ENCODE measurements at regions not wholly inside any gene's neighbourhood (a gene's known extent, or its start where the extent isn't known, plus 50 kb on each side); places are given as distances from the start of the nearest gene placed in this dataset.
"Not testable (repeated sequence)": the region's sequence is repeated elsewhere in the genome, so short reads cannot be mapped to it uniquely, and the experiment has no call there.

DNA sequence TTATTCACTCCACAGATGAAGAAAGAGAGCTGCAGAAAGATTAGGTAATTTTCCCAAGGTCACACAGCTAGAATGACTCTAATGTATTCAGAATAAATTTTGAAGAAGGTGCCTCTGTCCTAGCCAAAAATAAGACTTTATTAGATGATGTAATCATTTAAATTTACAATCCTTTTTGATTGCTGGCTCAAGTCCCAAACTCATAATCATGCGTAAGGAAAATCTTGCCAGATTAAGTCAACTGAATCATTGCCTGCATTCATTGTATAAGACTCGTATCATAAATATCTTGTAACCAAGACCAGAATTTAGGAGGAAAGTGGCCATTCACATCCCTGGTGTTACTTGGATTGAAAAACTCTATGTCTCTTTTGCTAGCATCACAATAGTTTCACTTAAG lies 53.1 kb upstream of the STK39 start:
- FAIRE-seq: no peak

DNA sequence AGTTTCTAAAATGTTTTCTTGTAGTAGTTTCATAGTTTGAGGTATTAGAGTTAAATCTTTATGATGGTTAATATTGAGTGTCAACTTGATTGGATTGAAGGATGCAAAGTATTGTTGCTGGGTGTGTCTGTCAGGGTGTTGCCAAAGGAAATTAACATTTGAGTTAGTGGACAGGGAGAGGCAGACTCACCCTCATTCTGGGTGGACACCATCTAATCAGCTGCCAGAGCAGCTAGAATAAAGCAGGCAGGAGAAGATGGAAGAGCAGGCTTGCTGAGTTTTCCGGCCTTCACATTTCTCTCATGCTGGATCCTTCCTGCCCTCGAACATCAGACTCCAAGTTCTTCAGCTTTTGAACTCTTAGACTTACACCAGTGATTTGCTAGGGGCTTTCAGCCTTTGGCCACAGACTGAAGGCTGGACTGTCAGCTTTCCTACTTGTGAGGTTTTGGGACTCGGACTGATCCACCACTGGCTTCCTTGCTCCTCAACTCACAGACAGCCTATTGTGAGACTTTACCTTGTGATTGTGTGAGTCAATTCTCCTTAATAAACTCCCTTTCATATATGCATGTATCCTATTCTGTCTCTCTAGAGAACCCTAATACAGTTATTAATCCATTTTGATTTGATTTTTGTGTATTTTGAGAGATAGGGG lies 56.8 kb upstream of the STK39 start:
- FAIRE-seq: no peak

GRCh38 chr2:168307379-168307778 lies 60.0 kb upstream of the STK39 start:
- FAIRE-seq: no peak

- no peak for FAIRE-seq
Measured at GRCh38 chr2:168310580-168310979, 63.2 kb upstream of the STK39 start.

DNA sequence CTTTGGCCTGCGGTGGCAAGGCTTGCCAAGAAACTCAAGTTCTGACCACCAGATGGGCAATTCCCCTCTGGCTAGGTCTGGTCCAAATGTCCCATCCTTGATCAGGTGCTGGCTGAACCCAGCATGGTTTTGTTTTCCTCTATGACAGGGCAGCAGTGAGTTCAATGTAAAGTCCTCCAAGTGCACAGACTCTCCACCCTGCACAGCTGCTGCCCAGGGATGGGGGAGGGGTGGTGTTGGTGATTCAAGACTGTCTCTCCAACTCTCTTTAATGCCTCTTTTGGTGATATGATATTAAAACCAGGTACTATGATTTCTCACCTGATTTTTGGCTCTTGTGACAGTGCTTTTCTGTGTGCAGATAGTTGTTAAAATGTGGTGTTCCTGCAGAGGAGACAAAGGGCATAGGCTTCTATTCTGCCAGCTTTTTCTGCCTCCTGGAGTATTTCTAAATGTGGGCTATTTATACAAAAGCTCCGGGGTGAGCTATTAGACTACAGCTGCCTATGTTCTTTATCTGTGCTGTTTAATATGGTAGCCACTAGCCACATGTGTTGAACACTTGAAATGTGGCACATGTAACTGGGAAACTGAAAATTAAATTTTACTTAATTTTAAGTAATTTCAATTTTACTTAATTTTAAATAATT lies 64.0 kb upstream of the STK39 start:
- FAIRE-seq: no peak

GRCh38 chr2:168312036-168312822 lies 64.8 kb upstream of the STK39 start:
- no peak for FAIRE-seq

DNA sequence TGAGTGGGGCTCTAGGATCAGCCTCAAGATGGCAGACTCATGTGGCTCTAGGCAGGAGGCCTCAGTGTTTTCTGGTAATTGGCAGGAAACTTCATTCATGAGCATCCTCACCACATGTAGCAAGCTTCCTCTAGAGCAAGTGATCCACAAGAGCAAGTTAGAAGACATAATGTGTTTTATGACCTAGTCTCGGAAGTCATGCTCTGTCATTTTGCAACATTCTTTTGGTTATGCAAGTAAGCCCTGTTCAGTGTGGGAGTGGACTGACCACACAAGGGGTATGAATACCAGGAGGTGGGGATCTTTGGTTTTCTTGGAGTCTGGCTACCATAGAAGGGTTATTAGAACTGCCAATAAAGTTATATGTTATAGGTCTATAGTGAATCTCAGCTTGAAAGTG lies 66.8 kb upstream of the STK39 start:
- no peak for FAIRE-seq

- FAIRE-seq: no peak
Measured at GRCh38 chr2:168315331-168316072, 68.1 kb upstream of the STK39 start.

DNA sequence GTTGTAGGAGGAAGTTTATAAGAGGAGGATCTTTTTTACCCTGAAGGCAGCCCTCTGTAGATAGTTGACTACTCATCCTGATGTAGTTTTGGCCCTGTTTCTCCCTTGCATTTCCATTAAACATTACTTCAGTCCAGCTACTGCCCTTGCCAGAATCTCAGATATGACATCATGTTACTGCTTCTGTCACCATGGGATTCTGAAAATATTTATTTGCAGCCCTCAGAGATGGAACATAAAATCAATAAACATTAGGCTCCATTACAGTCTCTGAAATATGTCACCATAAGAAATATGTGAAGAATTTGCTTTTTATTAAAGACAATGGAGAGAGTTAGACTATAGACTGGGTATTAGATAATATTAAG lies 68.7 kb upstream of the STK39 start:
- FAIRE-seq: no peak

DNA sequence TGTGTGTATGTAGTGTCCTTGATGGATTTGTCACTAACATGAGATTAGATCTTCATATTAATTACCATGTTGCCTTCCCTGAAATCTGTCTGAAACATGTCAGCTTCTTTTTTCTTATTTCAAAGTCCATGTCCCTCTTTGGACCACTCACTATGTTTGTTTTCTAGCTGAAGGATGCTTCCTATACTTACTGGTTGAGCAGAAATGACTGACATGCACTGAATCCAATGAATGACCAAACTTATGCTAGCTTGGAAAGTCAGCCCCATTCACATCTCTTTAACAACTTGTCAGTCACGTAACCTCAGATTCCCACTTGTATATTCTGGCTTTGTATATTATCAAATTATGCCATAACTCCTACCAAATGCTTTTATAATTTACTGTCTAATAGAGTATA lies 69.9 kb upstream of the STK39 start:
- FAIRE-seq: no peak

DNA sequence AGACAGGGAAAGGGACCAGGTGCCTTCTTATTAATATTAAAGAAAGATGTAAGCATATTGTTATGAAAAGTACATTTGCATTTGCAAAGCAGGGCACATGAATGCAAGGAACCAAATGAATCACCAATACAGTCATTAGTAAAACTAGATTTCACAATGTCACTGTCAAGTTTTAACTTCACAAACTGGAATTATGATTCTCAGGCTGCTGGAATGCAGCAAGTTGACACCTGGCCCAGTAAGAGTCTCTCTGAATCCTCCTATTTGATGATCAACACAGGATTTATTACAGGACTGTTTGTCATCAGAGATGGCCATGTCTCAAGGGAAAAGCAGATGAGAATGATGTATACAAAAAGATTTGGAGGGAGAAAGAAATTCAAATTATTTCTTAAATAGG lies 72.9 kb upstream of the STK39 start:
- no peak for FAIRE-seq

- no peak for FAIRE-seq
Measured at GRCh38 chr2:168322325-168323007, 75.1 kb upstream of the STK39 start.

GRCh38 chr2:168323529-168324021 lies 76.2 kb upstream of the STK39 start:
- FAIRE-seq: no peak

DNA sequence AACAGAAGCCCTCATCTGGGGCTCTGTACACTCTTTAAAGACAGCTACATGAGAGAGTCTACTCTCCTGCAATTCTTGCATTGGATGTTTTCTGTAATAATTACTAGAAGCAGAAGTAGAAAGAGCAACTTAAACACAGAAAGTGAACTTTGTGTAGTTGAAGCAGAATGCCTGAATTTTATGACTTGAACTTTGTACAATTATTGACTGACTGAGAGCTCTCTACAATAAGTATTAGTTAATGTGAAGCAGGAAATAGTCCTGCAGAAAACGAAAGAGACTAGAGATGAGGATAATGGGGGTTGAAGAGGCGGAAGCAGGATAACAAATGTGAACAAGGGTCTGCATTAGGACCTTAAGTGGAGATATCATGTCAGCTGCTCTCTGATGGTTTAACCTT lies 79.2 kb upstream of the STK39 start:
- no peak for FAIRE-seq

- FAIRE-seq: no peak
Measured at GRCh38 chr2:168327328-168327727, 79.9 kb upstream of the STK39 start.

DNA sequence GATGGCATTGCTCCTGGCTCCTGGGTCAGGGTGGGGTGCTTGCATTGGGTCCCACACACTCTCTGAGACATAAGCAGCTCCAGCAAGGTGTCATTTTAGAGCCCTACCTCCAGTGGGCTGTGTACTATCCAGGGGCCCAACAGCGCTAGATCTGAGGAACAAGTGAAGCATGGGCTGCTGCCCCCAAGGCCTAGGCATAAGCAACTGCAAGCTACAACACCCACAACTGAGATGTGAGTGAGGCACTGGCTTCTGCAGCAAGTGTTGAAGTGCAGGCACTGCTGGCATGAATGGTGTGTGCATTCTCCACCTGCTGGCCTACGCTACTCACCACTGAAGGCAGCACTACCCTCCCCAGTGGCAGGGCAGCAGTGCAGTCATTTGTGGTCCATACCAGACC lies 81.0 kb upstream of the STK39 start:
- FAIRE-seq: no peak

- no peak for FAIRE-seq
Measured at GRCh38 chr2:168330624-168331423, 83.4 kb upstream of the STK39 start.

DNA sequence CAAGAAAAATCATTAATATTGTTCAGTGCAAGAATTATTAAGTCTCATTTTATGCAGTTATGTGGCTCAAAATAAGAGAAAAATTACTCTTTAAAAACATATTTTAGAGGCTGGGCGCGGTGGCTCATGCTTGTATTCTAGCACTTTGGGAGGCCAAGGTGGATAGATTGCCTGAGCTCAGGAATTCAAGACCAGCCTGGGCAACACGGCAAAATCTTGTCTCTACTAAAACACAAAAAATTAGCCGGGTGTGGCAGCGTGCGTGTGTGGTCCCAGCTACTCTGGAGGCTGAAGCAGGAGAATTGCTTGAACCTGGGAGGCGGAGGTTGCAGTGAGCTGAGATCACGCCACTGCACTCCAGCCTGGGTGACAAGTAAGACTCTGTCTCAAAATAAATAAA lies 87.9 kb upstream of the STK39 start:
- not testable (repeated sequence) for FAIRE-seq

GRCh38 chr2:168336786-168337388 lies 89.5 kb upstream of the STK39 start:
- FAIRE-seq: no peak

GRCh38 chr2:168338292-168338691 lies 90.9 kb upstream of the STK39 start:
- no peak for FAIRE-seq

DNA sequence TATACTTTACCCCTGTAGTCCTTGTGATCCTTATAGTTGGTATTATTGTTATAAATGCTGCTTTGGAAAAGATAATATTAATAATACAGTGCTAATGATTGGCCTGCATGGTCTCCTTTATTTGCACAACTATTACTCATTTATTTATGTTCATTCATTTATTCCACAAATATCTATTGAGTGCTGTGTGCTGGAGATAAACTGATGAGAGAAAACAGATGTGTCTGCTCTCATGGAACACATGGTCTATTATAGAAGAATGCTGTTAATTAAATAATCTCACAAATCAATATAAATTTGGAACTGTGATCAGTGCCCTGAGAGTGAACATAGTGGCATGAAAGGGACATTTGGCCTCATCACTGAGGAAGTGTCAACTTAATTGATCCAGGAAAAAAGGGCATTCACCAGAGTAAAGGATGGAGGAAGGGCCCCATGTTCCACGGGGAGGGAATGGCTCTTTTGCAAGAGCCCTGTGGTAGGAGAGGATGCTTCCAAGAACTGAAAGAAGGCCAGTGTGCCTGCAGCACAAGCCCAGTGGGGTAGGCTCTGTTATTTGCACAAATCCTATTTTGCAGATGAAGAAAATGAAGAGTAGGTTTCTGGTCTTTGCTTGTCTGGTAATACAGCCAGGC lies 91.5 kb upstream of the STK39 start:
- no peak for FAIRE-seq

All from G401.6 (cell line).